ENCODE measurements at regions not wholly inside any gene's neighbourhood (a gene's known extent, or its start where the extent isn't known, plus 50 kb on each side); places are given as distances from the start of the nearest gene placed in this dataset.
A peak's percentile ranks its signal among the peaks of the same experiment; 100 is the strongest.

DNA sequence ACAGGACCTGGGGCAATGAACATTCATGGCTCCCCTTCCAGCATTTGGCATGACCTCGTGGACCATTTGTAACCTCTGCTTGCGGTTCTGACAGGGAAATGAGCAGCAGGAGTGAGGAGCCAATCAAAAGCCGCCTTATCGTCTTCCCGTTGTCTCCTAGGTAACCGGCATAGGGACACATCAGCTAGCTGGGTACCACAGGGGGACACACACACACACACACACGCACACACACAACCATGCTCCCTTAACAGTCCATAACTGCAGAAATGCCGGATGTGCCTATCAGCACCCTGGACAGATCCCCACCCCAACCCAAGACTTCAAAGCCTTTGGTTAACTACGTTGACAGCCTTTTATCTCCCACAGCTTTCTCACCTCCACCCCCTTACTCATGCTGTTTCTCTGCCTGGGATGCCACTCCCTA lies 53.4 kb upstream of the CCDC174 start:
- Histone ChIP-seq H4K20me1 (ENCODE audit: control insufficient read depth, extremely low read depth, insufficient read depth, low read length) (no peaks in the 10 kb centered on the region), H3K4me2 (ENCODE audit: control insufficient read depth, extremely low read depth, insufficient read depth, low read depth, low read length) (no peak overlapping the region), H3K9me3 (ENCODE audit: control insufficient read depth, low read depth, low read length) (no peaks in the 10 kb centered on the region), H2AFZ (ENCODE audit: control insufficient read depth, low read length) (no peak overlapping the region), H3K9me1 (ENCODE audit: control insufficient read depth, extremely low read depth, insufficient read depth, low read length) (no peaks in the 10 kb centered on the region), H3K4me1 (ENCODE audit: control insufficient read depth, extremely low read depth, insufficient read depth, low read length) (no peaks in the 10 kb centered on the region), H3K27ac (ENCODE audit: control insufficient read depth, insufficient read depth, low read length) (no peak overlapping the region), H3K4me3 (ENCODE audit: control insufficient read depth in 2 of 3, extremely low read depth in 1 of 3, insufficient read depth in 2 of 3, low read depth in 1 of 3, low read length in 3 of 3) (no peak overlapping the region), H3K27me3 (ENCODE audit: control insufficient read depth, extremely low read depth, insufficient read depth, low read length) (peaks cover 41% of the 10 kb centered on the region), H3K79me2 (ENCODE audit: control insufficient read depth, insufficient read depth, low read length) (no peaks in the 10 kb centered on the region), H3K9ac (ENCODE audit: control insufficient read depth, extremely low read depth, insufficient read depth, low read length) (no peak overlapping the region), H3K36me3 (ENCODE audit: control insufficient read depth in 2 of 2, extremely low read depth in 1 of 2, insufficient read depth in 2 of 2, low read length in 2 of 2) (no peaks in the 10 kb centered on the region)
- TF ChIP-seq EZH2 (IDR thresholded peaks at IDR 0.05; ENCODE audit: low read length), result no peak
- TF ChIP-seq CTCF (optimal IDR thresholded peaks at IDR 0.05 in 1 of 3, IDR thresholded peaks at IDR 0.05 in 1 of 3, conservative IDR thresholded peaks at IDR 0.05 in 1 of 3; ENCODE audit: extremely low read depth in 1 of 3, insufficient read depth in 2 of 3, low read length in 3 of 3), result no peak
- dilution Hi-C loops (cut with MboI; ENCODE audit: extremely low pct_ligation_motif_present, low sequenced_read_pairs), result no loop called here
- FAIRE-seq (peak; percentile 67), DNase-seq (ENCODE audit: low read depth, low spot score) (no peak)

DNA sequence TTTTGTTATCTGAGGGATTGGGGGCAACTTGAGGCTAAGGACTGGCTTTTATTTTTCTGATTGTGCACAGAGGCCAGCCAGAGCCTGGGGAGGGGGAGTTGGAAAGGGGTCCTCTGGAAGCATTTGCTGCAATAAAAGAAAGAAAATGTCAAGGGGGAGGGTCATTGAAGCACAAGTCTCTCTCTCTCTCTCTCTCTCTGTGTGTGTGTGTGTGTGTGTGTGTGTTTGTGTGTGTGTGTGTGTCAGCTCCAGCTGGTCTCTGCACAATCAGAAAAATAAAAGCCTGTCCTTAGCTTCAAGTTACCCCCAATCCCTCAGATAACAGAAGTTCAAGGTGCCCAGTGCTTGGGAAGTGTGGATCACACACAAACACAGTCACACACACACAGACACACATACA lies 52.1 kb upstream of the CCDC174 start:
- no peak overlapping the region for H3K4me3 ChIP-seq (ENCODE audit: control insufficient read depth in 2 of 3, extremely low read depth in 1 of 3, insufficient read depth in 2 of 3, low read depth in 1 of 3, low read length in 3 of 3)
- TF ChIP-seq CTCF (optimal IDR thresholded peaks at IDR 0.05 in 1 of 3, IDR thresholded peaks at IDR 0.05 in 1 of 3, conservative IDR thresholded peaks at IDR 0.05 in 1 of 3; ENCODE audit: extremely low read depth in 1 of 3, insufficient read depth in 2 of 3, low read length in 3 of 3) (no peak), EZH2 (IDR thresholded peaks at IDR 0.05; ENCODE audit: low read length) (no peak)
- H3K9me1 ChIP-seq (ENCODE audit: control insufficient read depth, extremely low read depth, insufficient read depth, low read length), result no peaks in the 10 kb centered on the region
- H3K9ac ChIP-seq (ENCODE audit: control insufficient read depth, extremely low read depth, insufficient read depth, low read length), result no peak overlapping the region
- H3K27ac ChIP-seq (ENCODE audit: control insufficient read depth, insufficient read depth, low read length), result no peak overlapping the region
- no peak overlapping the region for H3K4me2 ChIP-seq (ENCODE audit: control insufficient read depth, extremely low read depth, insufficient read depth, low read depth, low read length)
- H2AFZ ChIP-seq (ENCODE audit: control insufficient read depth, low read length), result no peak overlapping the region
- FAIRE-seq (no peak), DNase-seq (ENCODE audit: low read depth, low spot score) (no peak)
- peaks cover 37% of the 10 kb centered on the region for H3K27me3 ChIP-seq (ENCODE audit: control insufficient read depth, extremely low read depth, insufficient read depth, low read length)
- no peaks in the 10 kb centered on the region for H3K9me3 ChIP-seq (ENCODE audit: control insufficient read depth, low read depth, low read length)
- no peaks in the 10 kb centered on the region for H4K20me1 ChIP-seq (ENCODE audit: control insufficient read depth, extremely low read depth, insufficient read depth, low read length)
- H3K36me3 ChIP-seq (ENCODE audit: control insufficient read depth in 2 of 2, extremely low read depth in 1 of 2, insufficient read depth in 2 of 2, low read length in 2 of 2), result no peaks in the 10 kb centered on the region
- H3K79me2 ChIP-seq (ENCODE audit: control insufficient read depth, insufficient read depth, low read length), result no peaks in the 10 kb centered on the region
- dilution Hi-C loops (cut with MboI; ENCODE audit: extremely low pct_ligation_motif_present, low sequenced_read_pairs), result no loop called here
- H3K4me1 ChIP-seq (ENCODE audit: control insufficient read depth, extremely low read depth, insufficient read depth, low read length), result no peaks in the 10 kb centered on the region

Measured in keratinocyte (primary cell).